Neural cell (in vitro differentiated cells): ENCODE measurements at regions not wholly inside any gene's neighbourhood (a gene's known extent, or its start where the extent isn't known, plus 50 kb on each side); places are given as distances from the start of the nearest gene placed in this dataset.

Source experiments
- H2AFZ ChIP-seq: fragments of 200-600, 300-800 bp; sonication (generic), shearing (Covaris generic); 2 replicates; pipeline ENCODE4 v1.6.0; 2014; ENCODE audit warnings: low read depth, mild to moderate bottlenecking, antibody characterized with exemption, low read length, moderate library complexity
- H3F3A ChIP-seq: fragments of 200-600 bp; shearing (Covaris generic); 2 replicates; pipeline ENCODE4 v1.6.1; 2016; ENCODE audit warnings: mild to moderate bottlenecking, moderate library complexity, mixed read lengths, antibody characterized with exemption, low read length; ENCODE audit not compliant: insufficient read depth, poor library complexity, severe bottlenecking
- H3K27ac ChIP-seq: fragments of 200-600, 300-800 bp; sonication (generic), shearing (Covaris generic); 2 replicates; pipeline ENCODE4 v1.5.1; 2014; ENCODE audit warnings: mild to moderate bottlenecking, low read length, moderate library complexity
- H3K27me3 ChIP-seq: fragments of 300-800, 200-600 bp; sonication (generic), shearing (Covaris generic); 2 replicates; pipeline ENCODE4 v1.6.0; 2014; ENCODE audit warnings: mild to moderate bottlenecking, low read depth, low read length, moderate library complexity; ENCODE audit not compliant: insufficient read depth
- H3K36me3 ChIP-seq: fragments of 300-800, 200-600 bp; sonication (generic), shearing (Covaris generic); 2 replicates; pipeline ENCODE4 v1.5.1; 2014; ENCODE audit warnings: mild to moderate bottlenecking, antibody characterized with exemption, low read length, moderate library complexity; ENCODE audit not compliant: insufficient read depth
- H3K4me2 ChIP-seq: fragments of 300-800, 200-600 bp; sonication (generic), shearing (Covaris generic); 2 replicates; pipeline ENCODE4 v1.6.0; 2014; ENCODE audit warnings: mild to moderate bottlenecking, low read length
- H3K4me3 ChIP-seq: fragments of 300-800, 200-600 bp; sonication (generic), shearing (Covaris generic); 2 replicates; pipeline ENCODE4 v1.5.1; 2014; ENCODE audit warnings: mild to moderate bottlenecking, low read length, moderate library complexity
- H3K79me2 ChIP-seq: fragments of 200-600 bp; shearing (Covaris generic); replicated peaks from 2 replicates; pipeline ENCODE4 v1.6.0; 2014; ENCODE audit warnings: mild to moderate bottlenecking, low read length, moderate library complexity; ENCODE audit not compliant: insufficient read depth
- H3K9ac ChIP-seq: fragments of 300-800, 200-600 bp; sonication (generic), shearing (Covaris generic); 2 replicates; pipeline ENCODE4 v1.6.1; 2016; ENCODE audit warnings: mild to moderate bottlenecking, low read length, mixed read lengths
- H3K9me2 ChIP-seq: fragments of 200-600 bp; shearing (Covaris generic); 2 replicates; pipeline ENCODE4 v1.6.1; 2016; ENCODE audit warnings: mild to moderate bottlenecking, low read length, mixed read lengths; ENCODE audit not compliant: insufficient read depth
- H3K9me3 ChIP-seq: fragments of 200-600, 300-800 bp; sonication (generic), shearing (Covaris generic); 2 replicates; pipeline ENCODE4 v1.6.1; 2016; ENCODE audit warnings: mild to moderate bottlenecking, mixed run types, low read length, moderate library complexity, mixed read lengths
- H4K20me1 ChIP-seq: fragments of 200-600 bp; shearing (Covaris generic); 2 replicates; pipeline ENCODE4 v1.6.1; 2016; ENCODE audit warnings: mild to moderate bottlenecking, mixed run types; ENCODE audit not compliant: insufficient read depth
- EP300 ChIP-seq: fragments of 450-650 bp; conservative IDR thresholded peaks from 2 replicates; pipeline ENCODE4 v1.6.1; 2014; ENCODE audit warnings: antibody characterized with exemption, mild to moderate bottlenecking, moderate library complexity; ENCODE audit not compliant: poor library complexity, severe bottlenecking
- EZH2 ChIP-seq: fragments of 200-600, 300-800 bp; shearing (Covaris generic), sonication (generic); IDR thresholded peaks from 2 replicates; pipeline ENCODE4 v1.6.1; 2014; ENCODE audit warnings: antibody characterized with exemption, low read length, borderline replicate concordance, mild to moderate bottlenecking; ENCODE audit not compliant: insufficient read depth, poor library complexity, severe bottlenecking
- MXI1 ChIP-seq: fragments of 450-650 bp; conservative IDR thresholded peaks from 2 replicates; pipeline ENCODE4 v1.6.1; 2014; ENCODE audit warnings: antibody characterized with exemption, mild to moderate bottlenecking; ENCODE audit not compliant: poor library complexity, severe bottlenecking
- POLR2AphosphoS5 ChIP-seq: IDR thresholded peaks from 2 replicates; pipeline ENCODE4 v1.6.1; 2012
- RAD21 ChIP-seq: fragments of 450-650 bp; conservative IDR thresholded peaks from 2 replicates; pipeline ENCODE4 v1.6.1; 2014; ENCODE audit warnings: antibody characterized with exemption, mild to moderate bottlenecking, moderate library complexity
- SMC3 ChIP-seq: fragments of 450-650 bp; conservative IDR thresholded peaks from 2 replicates; pipeline ENCODE4 v1.6.1; 2014; ENCODE audit warnings: antibody characterized with exemption, mild to moderate bottlenecking, moderate library complexity; ENCODE audit not compliant: poor library complexity
- TAF1 ChIP-seq: IDR thresholded peaks from 2 replicates; pipeline ENCODE4 v1.6.1; 2012; ENCODE audit warnings: low read depth
- TF ChIP-seq, protein P1 (sequence below): fragments of 450-650 bp; IDR thresholded peaks from 2 replicates; pipeline ENCODE4 v1.5.1; 2014; ENCODE audit warnings: antibody characterized with exemption, mild to moderate bottlenecking, moderate library complexity; ENCODE audit not compliant: poor library complexity, severe bottlenecking
- TF ChIP-seq, protein P2 (sequence below): IDR thresholded peaks from 2 replicates; pipeline ENCODE4 v1.6.1; 2012; ENCODE audit warnings: borderline replicate concordance

DNA sequence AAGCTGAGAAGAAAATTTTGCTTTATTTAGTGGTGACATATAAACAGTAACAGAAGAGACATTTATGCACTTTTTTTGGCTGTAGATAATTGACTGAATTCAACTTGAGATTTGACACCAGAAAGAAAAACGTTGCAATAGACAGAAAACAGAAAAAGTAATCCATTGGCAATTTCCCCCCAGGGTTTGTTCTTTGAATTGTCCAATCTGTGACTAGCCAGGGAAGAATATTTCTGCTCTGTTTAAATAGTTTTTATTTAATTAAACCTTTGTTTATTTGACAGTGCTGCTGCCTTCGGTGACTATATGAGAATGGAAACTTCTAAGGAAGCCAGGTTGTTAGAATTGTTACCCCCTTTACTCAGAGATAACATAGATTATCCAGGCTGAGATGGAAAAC, 210.6 kb downstream of the DEPDC1B start:
- no peak overlapping the region for H2AFZ ChIP-seq
- H3K4me2 ChIP-seq, result no peak overlapping the region
- H3K36me3 ChIP-seq, result no peaks in the 10 kb centered on the region
- no peaks in the 10 kb centered on the region for H4K20me1 ChIP-seq
- H3K27me3 ChIP-seq, result no peaks in the 10 kb centered on the region
- H3K9me2 ChIP-seq, result no peaks in the 10 kb centered on the region
- no peak overlapping the region for H3K27ac ChIP-seq
- H3F3A ChIP-seq, result no peaks in the 10 kb centered on the region
- no peaks in the 10 kb centered on the region for H3K79me2 ChIP-seq
- TF ChIP-seq, protein P1, sequence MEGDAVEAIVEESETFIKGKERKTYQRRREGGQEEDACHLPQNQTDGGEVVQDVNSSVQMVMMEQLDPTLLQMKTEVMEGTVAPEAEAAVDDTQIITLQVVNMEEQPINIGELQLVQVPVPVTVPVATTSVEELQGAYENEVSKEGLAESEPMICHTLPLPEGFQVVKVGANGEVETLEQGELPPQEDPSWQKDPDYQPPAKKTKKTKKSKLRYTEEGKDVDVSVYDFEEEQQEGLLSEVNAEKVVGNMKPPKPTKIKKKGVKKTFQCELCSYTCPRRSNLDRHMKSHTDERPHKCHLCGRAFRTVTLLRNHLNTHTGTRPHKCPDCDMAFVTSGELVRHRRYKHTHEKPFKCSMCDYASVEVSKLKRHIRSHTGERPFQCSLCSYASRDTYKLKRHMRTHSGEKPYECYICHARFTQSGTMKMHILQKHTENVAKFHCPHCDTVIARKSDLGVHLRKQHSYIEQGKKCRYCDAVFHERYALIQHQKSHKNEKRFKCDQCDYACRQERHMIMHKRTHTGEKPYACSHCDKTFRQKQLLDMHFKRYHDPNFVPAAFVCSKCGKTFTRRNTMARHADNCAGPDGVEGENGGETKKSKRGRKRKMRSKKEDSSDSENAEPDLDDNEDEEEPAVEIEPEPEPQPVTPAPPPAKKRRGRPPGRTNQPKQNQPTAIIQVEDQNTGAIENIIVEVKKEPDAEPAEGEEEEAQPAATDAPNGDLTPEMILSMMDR, result no peak
- TF ChIP-seq RAD21, result no peak
- TF ChIP-seq SMC3, result no peak
- TF ChIP-seq, protein P2, sequence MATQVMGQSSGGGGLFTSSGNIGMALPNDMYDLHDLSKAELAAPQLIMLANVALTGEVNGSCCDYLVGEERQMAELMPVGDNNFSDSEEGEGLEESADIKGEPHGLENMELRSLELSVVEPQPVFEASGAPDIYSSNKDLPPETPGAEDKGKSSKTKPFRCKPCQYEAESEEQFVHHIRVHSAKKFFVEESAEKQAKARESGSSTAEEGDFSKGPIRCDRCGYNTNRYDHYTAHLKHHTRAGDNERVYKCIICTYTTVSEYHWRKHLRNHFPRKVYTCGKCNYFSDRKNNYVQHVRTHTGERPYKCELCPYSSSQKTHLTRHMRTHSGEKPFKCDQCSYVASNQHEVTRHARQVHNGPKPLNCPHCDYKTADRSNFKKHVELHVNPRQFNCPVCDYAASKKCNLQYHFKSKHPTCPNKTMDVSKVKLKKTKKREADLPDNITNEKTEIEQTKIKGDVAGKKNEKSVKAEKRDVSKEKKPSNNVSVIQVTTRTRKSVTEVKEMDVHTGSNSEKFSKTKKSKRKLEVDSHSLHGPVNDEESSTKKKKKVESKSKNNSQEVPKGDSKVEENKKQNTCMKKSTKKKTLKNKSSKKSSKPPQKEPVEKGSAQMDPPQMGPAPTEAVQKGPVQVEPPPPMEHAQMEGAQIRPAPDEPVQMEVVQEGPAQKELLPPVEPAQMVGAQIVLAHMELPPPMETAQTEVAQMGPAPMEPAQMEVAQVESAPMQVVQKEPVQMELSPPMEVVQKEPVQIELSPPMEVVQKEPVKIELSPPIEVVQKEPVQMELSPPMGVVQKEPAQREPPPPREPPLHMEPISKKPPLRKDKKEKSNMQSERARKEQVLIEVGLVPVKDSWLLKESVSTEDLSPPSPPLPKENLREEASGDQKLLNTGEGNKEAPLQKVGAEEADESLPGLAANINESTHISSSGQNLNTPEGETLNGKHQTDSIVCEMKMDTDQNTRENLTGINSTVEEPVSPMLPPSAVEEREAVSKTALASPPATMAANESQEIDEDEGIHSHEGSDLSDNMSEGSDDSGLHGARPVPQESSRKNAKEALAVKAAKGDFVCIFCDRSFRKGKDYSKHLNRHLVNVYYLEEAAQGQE, result no peak
- no peak for TF ChIP-seq POLR2AphosphoS5
- TF ChIP-seq MXI1, result no peak
- TF ChIP-seq EP300, result no peak
- TF ChIP-seq TAF1, result no peak
- no peak for TF ChIP-seq EZH2
- no peaks in the 10 kb centered on the region for H3K9me3 ChIP-seq
- H3K4me3 ChIP-seq, result no peak overlapping the region
- no peak overlapping the region for H3K9ac ChIP-seq

DNA sequence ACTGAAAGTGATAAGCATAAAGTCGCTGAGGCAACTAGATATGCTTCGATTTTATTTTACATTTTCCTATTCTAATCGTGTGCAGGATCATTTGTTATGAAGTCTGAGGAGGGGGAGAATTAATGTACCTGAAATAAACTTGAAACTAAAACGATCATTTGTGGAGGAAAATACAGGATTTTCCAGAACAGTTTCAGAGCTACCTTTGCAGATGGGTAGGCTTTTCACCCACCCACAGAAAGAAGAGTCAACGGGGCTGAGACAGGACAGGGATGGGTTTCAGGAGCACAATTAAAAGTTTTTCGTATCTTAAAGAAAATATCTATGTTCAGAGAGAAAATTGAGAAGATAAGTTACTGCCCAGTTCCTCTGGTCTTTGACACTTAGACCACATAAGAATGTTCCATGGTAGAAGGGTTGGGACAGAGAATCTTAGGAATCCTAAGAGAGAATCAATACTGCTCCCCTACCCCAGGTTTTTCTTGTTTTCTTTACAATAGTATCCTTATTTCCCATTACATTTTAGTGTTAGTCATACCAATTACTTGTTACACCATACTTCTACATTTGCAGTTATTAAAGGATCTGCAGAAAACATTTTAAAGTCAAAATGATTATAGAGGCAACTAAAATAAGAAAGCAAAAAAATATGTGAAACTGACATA, 211.4 kb downstream of the DEPDC1B start:
- no peaks in the 10 kb centered on the region for H4K20me1 ChIP-seq
- H2AFZ ChIP-seq, result no peak overlapping the region
- no peaks in the 10 kb centered on the region for H3F3A ChIP-seq
- no peaks in the 10 kb centered on the region for H3K9me3 ChIP-seq
- no peaks in the 10 kb centered on the region for H3K27me3 ChIP-seq
- no peak for TF ChIP-seq EP300
- TF ChIP-seq POLR2AphosphoS5, result no peak
- no peak for TF ChIP-seq MXI1
- TF ChIP-seq RAD21, result no peak
- TF ChIP-seq EZH2, result no peak
- TF ChIP-seq SMC3, result no peak
- TF ChIP-seq, protein P1, result no peak
- TF ChIP-seq, protein P2, result no peak
- TF ChIP-seq TAF1, result no peak
- no peaks in the 10 kb centered on the region for H3K9me2 ChIP-seq
- H3K79me2 ChIP-seq, result no peaks in the 10 kb centered on the region
- H3K27ac ChIP-seq, result no peak overlapping the region
- no peaks in the 10 kb centered on the region for H3K36me3 ChIP-seq
- H3K4me2 ChIP-seq, result no peak overlapping the region
- no peak overlapping the region for H3K4me3 ChIP-seq
- H3K9ac ChIP-seq, result no peak overlapping the region
